PC-9 (cell line): ENCODE measurements at regions not wholly inside any gene's neighbourhood (a gene's known extent, or its start where the extent isn't known, plus 50 kb on each side); places are given as distances from the start of the nearest gene placed in this dataset.

Experiments used
- BruUV-seq: library from RNA; stranded (reverse); fragments of 400-500 nt; replicated peaks from 2 replicates; lab custom pipeline; 2021; lab: Mats Ljungman, UMichigan
- CTCF ChIA-PET: fragments of 300-600 bp; sonication (Branson Sonifier 250); formaldehyde crosslinking; loops from one replicate; lab custom pipeline; 2022; ENCODE audit warnings: antibody characterized with exemption; lab: Charles Lee
- POLR2A ChIA-PET: fragments of 300-600 bp; sonication (Branson Sonifier 250); formaldehyde crosslinking; loops from one replicate; lab custom pipeline; 2022; ENCODE audit warnings: antibody characterized with exemption; ENCODE audit not compliant: unreplicated experiment; lab: Charles Lee
- DNase-seq, 2 experiments: peaks; one replicate each; pipeline versions ENCODE4 v3.0.0 to v3.0.0-alpha.2; 2015 to 2022; ENCODE audit warnings: mixed read lengths in 1 of 2
- H2AFZ ChIP-seq: fragments of 200-600 bp; sonication (generic); 2 replicates; pipeline ENCODE4 v1.8.1; 2017; ENCODE audit warnings: antibody characterized with exemption
- H3F3A ChIP-seq: fragments of 200-600 bp; sonication (generic); 2 replicates; pipeline ENCODE4 v1.8.1; 2017; ENCODE audit warnings: antibody characterized with exemption, mild to moderate bottlenecking, low read depth; ENCODE audit not compliant: insufficient read depth
- H3K27ac ChIP-seq: fragments of 200-600 bp; sonication (generic); 2 replicates; pipeline ENCODE4 v1.6.1; 2016; ENCODE audit warnings: mixed run types
- H3K27me3 ChIP-seq: fragments of 200-600 bp; sonication (generic); 2 replicates; pipeline ENCODE4 v1.6.1; 2016; ENCODE audit warnings: low read depth, mixed run types; ENCODE audit not compliant: insufficient read depth
- H3K36me3 ChIP-seq: fragments of 200-600 bp; sonication (generic); 2 replicates; pipeline ENCODE4 v1.6.1; 2016; ENCODE audit warnings: low read depth, mixed run types
- H3K4me1 ChIP-seq: fragments of 200-600 bp; sonication (generic); replicated peaks from 2 replicates; pipeline ENCODE4 v1.6.1; 2016; ENCODE audit warnings: mixed run types; ENCODE audit not compliant: insufficient read depth
- H3K4me2 ChIP-seq: fragments of 200-600 bp; sonication (generic); 2 replicates; pipeline ENCODE4 v1.6.1; 2017; ENCODE audit warnings: mixed run types
- H3K4me3 ChIP-seq: fragments of 200-600 bp; sonication (generic); 2 replicates; pipeline ENCODE4 v1.6.1; 2016; ENCODE audit warnings: mixed run types
- H3K79me2 ChIP-seq: fragments of 200-600 bp; sonication (generic); 2 replicates; pipeline ENCODE4 v1.6.1; 2017; ENCODE audit warnings: low read depth, mixed run types
- H3K9me2 ChIP-seq: fragments of 200-600 bp; sonication (generic); 2 replicates; pipeline ENCODE4 v1.8.1; 2017; ENCODE audit warnings: mild to moderate bottlenecking; ENCODE audit not compliant: insufficient read depth
- H3K9me3 ChIP-seq: fragments of 200-600 bp; sonication (generic); 2 replicates; pipeline ENCODE4 v1.8.1; 2016; ENCODE audit warnings: low read depth; ENCODE audit not compliant: insufficient read depth
- H4K20me1 ChIP-seq: fragments of 200-600 bp; sonication (generic); 2 replicates; pipeline ENCODE4 v1.8.1; 2017; ENCODE audit not compliant: insufficient read depth
- EZH2 ChIP-seq: fragments of 200-600 bp; sonication (generic); IDR thresholded peaks from 2 replicates; pipeline ENCODE4 v1.8.0; 2017; ENCODE audit warnings: antibody characterized with exemption, low read depth
- intact Hi-C: fragments of 100-400 bp; cut with micrococcal nuclease; formaldehyde crosslinking; loops from one replicate; pipeline ENCODE4 v1.10.0; 2022; ENCODE audit not compliant: unreplicated experiment
- TF ChIP-seq, protein P1 (sequence below): fragments of 200-600 bp; sonication (generic); conservative IDR thresholded peaks from 2 replicates; pipeline ENCODE4 v1.6.1; 2017; ENCODE audit warnings: mixed run types, antibody characterized with exemption, mild to moderate bottlenecking, moderate library complexity

DNA sequence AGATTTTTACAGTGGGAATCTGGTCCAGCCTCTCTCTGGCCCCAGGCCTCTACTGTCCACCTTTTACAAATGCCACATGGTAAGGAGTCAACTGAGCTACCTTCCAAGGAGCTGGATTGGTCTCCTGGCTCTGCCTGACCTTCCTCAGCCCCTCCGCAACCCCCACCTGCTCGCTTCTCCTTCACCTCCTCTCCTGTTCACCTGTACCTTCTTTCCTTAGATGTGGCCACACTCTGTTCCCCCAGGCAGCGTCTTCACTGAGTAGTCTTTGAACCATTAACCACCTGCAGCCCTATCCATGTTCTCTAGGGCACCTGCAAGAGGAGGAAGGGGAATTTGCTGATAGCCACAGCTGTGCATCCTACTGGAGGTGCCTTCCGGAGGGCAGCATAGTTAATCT, 55.3 kb upstream of the DDR1 start:
- peaks cover 31% of the 10 kb centered on the region for H3K4me1 ChIP-seq
- peaks cover 25% of the 10 kb centered on the region for H3F3A ChIP-seq
- no peaks in the 10 kb centered on the region for H3K9me3 ChIP-seq
- ChIA-PET POLR2A (interaction anchor here (0.6 to 1.1 kb wide), 3 partner anchors 56 to 127 kb away, joined by 3 to 9 read pairs (median 4); partner anchors contain the start of gene IER3), CTCF (interaction anchor here (0.5 to 2.6 kb wide), 10 partner anchors 15 to 364 kb away, joined by 3 to 9 read pairs (median 6); partner anchors contain the start of gene VARS2)
- H3K27ac ChIP-seq = peak overlapping the region; percentile 82
- H3K27me3 ChIP-seq = no peaks in the 10 kb centered on the region
- no peak for TF ChIP-seq EZH2
- TF ChIP-seq, protein P1, sequence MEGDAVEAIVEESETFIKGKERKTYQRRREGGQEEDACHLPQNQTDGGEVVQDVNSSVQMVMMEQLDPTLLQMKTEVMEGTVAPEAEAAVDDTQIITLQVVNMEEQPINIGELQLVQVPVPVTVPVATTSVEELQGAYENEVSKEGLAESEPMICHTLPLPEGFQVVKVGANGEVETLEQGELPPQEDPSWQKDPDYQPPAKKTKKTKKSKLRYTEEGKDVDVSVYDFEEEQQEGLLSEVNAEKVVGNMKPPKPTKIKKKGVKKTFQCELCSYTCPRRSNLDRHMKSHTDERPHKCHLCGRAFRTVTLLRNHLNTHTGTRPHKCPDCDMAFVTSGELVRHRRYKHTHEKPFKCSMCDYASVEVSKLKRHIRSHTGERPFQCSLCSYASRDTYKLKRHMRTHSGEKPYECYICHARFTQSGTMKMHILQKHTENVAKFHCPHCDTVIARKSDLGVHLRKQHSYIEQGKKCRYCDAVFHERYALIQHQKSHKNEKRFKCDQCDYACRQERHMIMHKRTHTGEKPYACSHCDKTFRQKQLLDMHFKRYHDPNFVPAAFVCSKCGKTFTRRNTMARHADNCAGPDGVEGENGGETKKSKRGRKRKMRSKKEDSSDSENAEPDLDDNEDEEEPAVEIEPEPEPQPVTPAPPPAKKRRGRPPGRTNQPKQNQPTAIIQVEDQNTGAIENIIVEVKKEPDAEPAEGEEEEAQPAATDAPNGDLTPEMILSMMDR = no peak
- BruUV-seq = no TSS peak
- no peak overlapping the region for H2AFZ ChIP-seq
- no peak overlapping the region for H3K4me3 ChIP-seq
- H3K79me2 ChIP-seq = no peaks in the 10 kb centered on the region
- no peak for DNase-seq
- H3K36me3 ChIP-seq = no peaks in the 10 kb centered on the region
- no peaks in the 10 kb centered on the region for H4K20me1 ChIP-seq
- peak overlapping the region; percentile 45; the same call in 1 of the 2 replicates for H3K4me2 ChIP-seq
- intact Hi-C loops = loop anchor here (2.0 to 5.0 kb wide), 4 partner anchors 47 to 363 kb away; no protein-coding TSS in a partner anchor
- no peaks in the 10 kb centered on the region for H3K9me2 ChIP-seq

DNA sequence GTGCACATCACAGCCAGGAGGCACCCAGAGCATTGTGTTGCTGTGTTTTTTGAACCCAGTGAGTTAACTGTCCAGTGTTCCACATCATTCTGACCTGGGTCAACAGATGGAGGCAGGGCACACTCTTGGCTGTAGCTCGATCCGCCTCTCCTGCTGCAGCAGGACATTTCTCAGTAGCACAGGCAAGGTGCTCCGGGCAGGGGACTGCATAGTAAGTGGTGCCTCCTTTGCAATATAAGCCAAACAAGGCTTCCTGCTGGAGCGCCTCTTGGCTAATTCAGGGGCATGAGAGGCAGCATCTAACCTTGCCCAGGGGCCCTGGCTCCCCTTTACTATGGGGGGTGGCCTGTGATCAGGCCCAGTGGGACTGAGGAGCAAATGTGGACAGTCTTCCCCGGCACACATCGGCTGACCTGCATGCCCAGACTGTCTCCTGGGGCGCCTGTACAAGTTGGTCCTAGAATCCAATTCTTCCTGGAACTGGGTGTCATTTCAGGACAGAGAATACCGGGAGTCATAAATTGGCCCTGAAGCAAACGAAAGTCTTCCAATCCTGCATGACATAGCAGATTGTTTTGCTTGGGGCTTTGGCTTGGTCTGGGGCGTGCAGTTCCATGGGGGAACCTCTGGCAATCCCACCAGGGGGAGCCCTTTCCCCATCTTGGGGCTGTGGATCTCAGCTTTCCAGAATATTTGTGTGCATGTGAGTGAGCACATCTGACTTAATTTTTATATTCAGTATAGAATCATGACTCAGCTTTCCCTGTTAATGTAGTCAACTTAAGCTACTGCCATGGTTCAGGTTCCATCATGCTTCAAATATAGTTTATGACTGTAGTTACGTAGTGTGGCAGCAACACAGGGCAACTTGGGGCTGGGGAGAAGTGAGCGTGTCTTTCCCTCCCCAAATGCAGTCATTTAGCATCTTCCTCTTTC, 56.0 kb upstream of the DDR1 start:
- Histone ChIP-seq H3K4me2 (peak overlapping the region; percentile 45), H2AFZ (peak overlapping the region; percentile 64; the same call in 1 of the 2 replicates), H3F3A (peaks cover 25% of the 10 kb centered on the region), H3K4me3 (no peak overlapping the region), H4K20me1 (no peaks in the 10 kb centered on the region), H3K9me2 (no peaks in the 10 kb centered on the region), H3K27me3 (no peaks in the 10 kb centered on the region), H3K4me1 (peaks cover 34% of the 10 kb centered on the region), H3K27ac (peak overlapping the region; percentile 82), H3K79me2 (no peaks in the 10 kb centered on the region), H3K9me3 (no peaks in the 10 kb centered on the region), H3K36me3 (no peaks in the 10 kb centered on the region)
- BruUV-seq = TSS peak; percentile 73
- CTCF ChIA-PET = interaction anchor here (0.5 to 2.6 kb wide), 12 partner anchors 16 to 299 kb away, joined by 3 to 9 read pairs (median 6); partner anchors contain the start of gene VARS2
- no peak for TF ChIP-seq EZH2
- TF ChIP-seq, protein P1 = peak; percentile 93
- intact Hi-C loops = loop anchor here (1.0 to 5.0 kb wide), 10 partner anchors 46 to 364 kb away; partner anchors contain the start of genes FLOT1 and VARS2
- POLR2A ChIA-PET = interaction anchor here (0.5 to 1.3 kb wide), 3 partner anchors 10 to 91 kb away, joined by 4 to 10 read pairs (median 6); partner anchors contain the start of gene GTF2H4
- peak; percentile 85 to 95 for DNase-seq

DNA sequence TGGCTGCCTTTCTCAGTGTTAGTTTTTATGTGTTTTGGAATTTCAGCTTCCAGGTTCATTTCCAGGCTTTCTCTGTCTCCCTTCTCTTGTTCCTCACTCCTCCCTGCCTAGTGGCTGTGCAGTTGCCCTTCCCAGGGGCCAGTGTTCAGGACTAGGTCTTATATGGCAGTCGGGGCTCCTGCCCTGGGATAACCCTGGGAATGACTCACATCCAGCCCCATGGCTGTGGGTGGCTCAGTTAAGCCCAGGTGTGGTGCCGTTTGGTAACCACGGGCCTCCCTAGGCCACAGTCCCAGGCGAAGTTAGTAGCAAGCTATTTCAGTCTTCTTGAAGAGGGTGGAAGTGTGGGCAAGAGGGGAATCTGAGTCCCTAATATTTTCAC, 57.4 kb upstream of the DDR1 start:
- no TSS peak for BruUV-seq
- H3K9me3 ChIP-seq = no peaks in the 10 kb centered on the region
- peak overlapping the region; percentile 82 for H3K27ac ChIP-seq
- ChIA-PET POLR2A (interaction anchor here (1.0 to 1.3 kb wide), 2 partner anchors 56 to 89 kb away, joined by 6 to 8 read pairs; no protein-coding TSS in a partner anchor), CTCF (interaction anchor here (0.6 to 1.2 kb wide), 4 partner anchors 74 to 300 kb away, joined by 3 to 6 read pairs (median 4); partner anchors contain the start of gene MDC1)
- peaks cover 25% of the 10 kb centered on the region for H3F3A ChIP-seq
- peak overlapping the region; percentile 36; the same call in 1 of the 2 replicates for H2AFZ ChIP-seq
- intact Hi-C loops = loop anchor here (5.0 kb wide), 3 partner anchors 45 to 365 kb away; no protein-coding TSS in a partner anchor
- H3K4me2 ChIP-seq = peak overlapping the region; percentile 56
- H3K27me3 ChIP-seq = no peaks in the 10 kb centered on the region
- peaks cover 45% of the 10 kb centered on the region for H3K4me1 ChIP-seq
- TF ChIP-seq EZH2 = no peak
- TF ChIP-seq, protein P1 = no peak
- peak overlapping the region; percentile 0; the same call in 1 of the 2 replicates for H3K4me3 ChIP-seq
- no peaks in the 10 kb centered on the region for H3K36me3 ChIP-seq
- no peaks in the 10 kb centered on the region for H3K9me2 ChIP-seq
- no peaks in the 10 kb centered on the region for H3K79me2 ChIP-seq
- DNase-seq = peak; percentile 59 to 76
- H4K20me1 ChIP-seq = no peaks in the 10 kb centered on the region
